ENCODE measurements at regions not wholly inside any gene's neighbourhood (a gene's known extent, or its start where the extent isn't known, plus 50 kb on each side); places are given as distances from the start of the nearest gene placed in this dataset.

DNA sequence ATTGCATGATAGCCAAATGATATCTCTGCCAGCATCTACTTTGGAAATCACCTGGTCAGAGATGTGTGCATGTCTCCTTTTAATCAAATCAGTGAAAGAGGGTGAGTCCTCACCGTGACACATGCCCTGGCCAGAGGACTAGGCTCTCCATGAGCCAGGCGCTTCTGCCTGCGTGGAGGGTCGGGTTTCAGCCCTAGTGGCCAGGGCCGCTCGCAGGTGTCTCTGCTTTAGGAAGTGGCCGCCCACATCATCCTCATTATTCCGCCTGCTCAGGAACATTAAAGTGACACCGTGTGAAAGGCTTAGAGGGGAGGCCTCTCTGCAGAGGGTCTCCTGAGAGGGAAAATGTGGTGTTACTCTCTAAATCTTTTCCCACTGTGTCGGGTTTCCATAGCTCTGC is 173.6 kb upstream of the PRKCQ start:
- H3F3A ChIP-seq (ENCODE audit: low read depth) = no peaks in the 10 kb centered on the region
- H3K4me3 Mint-ChIP-seq = no peak overlapping the region
- peak overlapping the region; percentile 60 for H3K4me2 ChIP-seq
- H4K20me1 ChIP-seq (ENCODE audit: low read depth) = no peaks in the 10 kb centered on the region
- H2AFZ ChIP-seq (replicated peaks) = no peak overlapping the region
- no peak overlapping the region for H3K27ac ChIP-seq
- peaks cover 15% of the 10 kb centered on the region for H3K4me1 ChIP-seq
- peaks cover 33% of the 10 kb centered on the region for H3K4me1 Mint-ChIP-seq
- H3K27me3 Mint-ChIP-seq (ENCODE audit: insufficient read depth, low read depth) = peaks cover 8% of the 10 kb centered on the region
- no peaks in the 10 kb centered on the region for H3K27me3 ChIP-seq
- no peaks in the 10 kb centered on the region for H3K79me2 ChIP-seq (ENCODE audit: low read depth)
- TF ChIP-seq EZH2phosphoT487 (IDR thresholded peaks at IDR 0.05) = no peak
- TF ChIP-seq, protein P1, sequence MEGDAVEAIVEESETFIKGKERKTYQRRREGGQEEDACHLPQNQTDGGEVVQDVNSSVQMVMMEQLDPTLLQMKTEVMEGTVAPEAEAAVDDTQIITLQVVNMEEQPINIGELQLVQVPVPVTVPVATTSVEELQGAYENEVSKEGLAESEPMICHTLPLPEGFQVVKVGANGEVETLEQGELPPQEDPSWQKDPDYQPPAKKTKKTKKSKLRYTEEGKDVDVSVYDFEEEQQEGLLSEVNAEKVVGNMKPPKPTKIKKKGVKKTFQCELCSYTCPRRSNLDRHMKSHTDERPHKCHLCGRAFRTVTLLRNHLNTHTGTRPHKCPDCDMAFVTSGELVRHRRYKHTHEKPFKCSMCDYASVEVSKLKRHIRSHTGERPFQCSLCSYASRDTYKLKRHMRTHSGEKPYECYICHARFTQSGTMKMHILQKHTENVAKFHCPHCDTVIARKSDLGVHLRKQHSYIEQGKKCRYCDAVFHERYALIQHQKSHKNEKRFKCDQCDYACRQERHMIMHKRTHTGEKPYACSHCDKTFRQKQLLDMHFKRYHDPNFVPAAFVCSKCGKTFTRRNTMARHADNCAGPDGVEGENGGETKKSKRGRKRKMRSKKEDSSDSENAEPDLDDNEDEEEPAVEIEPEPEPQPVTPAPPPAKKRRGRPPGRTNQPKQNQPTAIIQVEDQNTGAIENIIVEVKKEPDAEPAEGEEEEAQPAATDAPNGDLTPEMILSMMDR (IDR thresholded peaks at IDR 0.05) = peak; percentile 24
- no peak for TF ChIP-seq EZH2 (IDR thresholded peaks at IDR 0.05)
- peak; percentile 76 for DNase-seq (ENCODE audit: low spot score)
- H3K9ac ChIP-seq = no peak overlapping the region
- H3K9me3 Mint-ChIP-seq = peaks cover 10% of the 10 kb centered on the region
- H3K36me3 Mint-ChIP-seq = no peaks in the 10 kb centered on the region
- H3K27ac Mint-ChIP-seq = peak overlapping the region; percentile 78
- H3K9me3 ChIP-seq (ENCODE audit: low read depth) = no peaks in the 10 kb centered on the region
- no peaks in the 10 kb centered on the region for H3K36me3 ChIP-seq
- no peak overlapping the region for H3K4me3 ChIP-seq

DNA sequence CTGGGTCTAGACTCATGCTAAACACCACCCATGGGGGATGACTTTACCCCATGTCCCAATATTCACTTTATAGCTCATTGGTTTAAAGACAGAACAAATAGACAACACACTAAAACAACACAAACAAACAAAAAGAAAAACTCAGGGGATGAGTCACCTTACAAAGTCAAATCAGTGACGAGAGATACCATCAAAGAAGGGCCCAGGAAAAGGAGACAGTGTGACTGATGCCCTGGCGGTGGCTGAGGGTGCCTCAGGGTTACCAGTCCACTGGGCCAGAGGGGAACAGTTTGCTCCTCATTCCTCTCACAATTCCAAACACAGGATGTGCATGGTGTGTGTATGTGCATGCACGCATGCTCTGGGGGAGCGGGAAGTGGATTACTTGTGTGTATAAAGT is 171.3 kb upstream of the PRKCQ start:
- no peak overlapping the region for H3K9ac ChIP-seq

DNA sequence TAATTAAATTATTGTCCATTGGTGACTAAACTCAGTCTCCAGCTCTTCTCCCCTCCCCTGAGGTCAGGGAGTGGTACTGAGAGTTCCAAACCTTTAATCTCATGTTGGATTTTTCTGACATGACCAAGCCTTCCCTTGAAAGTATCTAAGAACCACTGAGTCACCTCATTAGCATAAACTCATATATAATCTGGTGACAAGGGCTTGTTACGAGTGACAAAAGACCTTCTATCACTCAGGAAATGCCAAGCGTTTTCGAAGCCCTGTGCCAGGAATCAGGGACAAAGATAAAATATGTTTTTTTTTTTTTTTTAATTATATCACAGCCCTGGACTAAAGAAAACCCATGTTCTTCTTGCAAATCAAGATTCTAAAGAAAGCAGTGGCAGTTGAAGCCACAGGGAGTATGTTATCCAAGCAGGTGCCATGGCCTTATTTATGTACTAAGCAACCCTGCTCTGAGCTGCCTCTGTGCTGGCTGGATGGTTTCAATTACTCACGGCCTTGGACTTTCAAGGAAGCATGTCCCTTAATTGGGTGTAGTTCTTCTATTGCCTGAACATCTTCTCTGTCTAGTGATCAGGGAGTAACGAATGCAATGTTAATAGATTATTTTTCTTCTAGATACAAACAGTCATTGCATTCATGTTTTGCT is 169.0 kb upstream of the PRKCQ start:
- TF ChIP-seq EZH2 (IDR thresholded peaks at IDR 0.05) (no peak), EZH2phosphoT487 (IDR thresholded peaks at IDR 0.05) (no peak)
- TF ChIP-seq, protein P1 (IDR thresholded peaks at IDR 0.05) = no peak
- Histone ChIP-seq H3K4me2 (no peak overlapping the region), H3F3A (ENCODE audit: low read depth) (no peaks in the 10 kb centered on the region), H3K4me1 (peaks cover 9% of the 10 kb centered on the region), H3K36me3 (no peaks in the 10 kb centered on the region), H4K20me1 (ENCODE audit: low read depth) (no peaks in the 10 kb centered on the region), H3K79me2 (ENCODE audit: low read depth) (no peaks in the 10 kb centered on the region), H2AFZ (replicated peaks) (no peak overlapping the region), H3K9ac (no peak overlapping the region), H3K27me3 (no peaks in the 10 kb centered on the region), H3K4me3 (no peak overlapping the region), H3K9me3 (ENCODE audit: low read depth) (no peaks in the 10 kb centered on the region), H3K27ac (no peak overlapping the region)
- Mint-ChIP-seq H3K27ac (no peak overlapping the region), H3K4me3 (no peak overlapping the region), H3K9me3 (peaks cover 10% of the 10 kb centered on the region), H3K36me3 (no peaks in the 10 kb centered on the region), H3K4me1 (peaks cover 14% of the 10 kb centered on the region), H3K27me3 (ENCODE audit: insufficient read depth, low read depth) (peaks cover 9% of the 10 kb centered on the region)
- DNase-seq (ENCODE audit: low spot score) = no peak

More for the DNA sequence above, 171.3 kb upstream of the PRKCQ start:
- Histone ChIP-seq H3K79me2 (ENCODE audit: low read depth) (no peaks in the 10 kb centered on the region), H3K27ac (no peak overlapping the region), H3K4me3 (no peak overlapping the region), H3K9me3 (ENCODE audit: low read depth) (no peaks in the 10 kb centered on the region), H3K4me2 (no peak overlapping the region), H3F3A (ENCODE audit: low read depth) (no peaks in the 10 kb centered on the region), H4K20me1 (ENCODE audit: low read depth) (no peaks in the 10 kb centered on the region), H2AFZ (replicated peaks) (no peak overlapping the region), H3K4me1 (peaks cover 15% of the 10 kb centered on the region), H3K27me3 (no peaks in the 10 kb centered on the region), H3K36me3 (no peaks in the 10 kb centered on the region)
- Mint-ChIP-seq H3K4me1 (peaks cover 29% of the 10 kb centered on the region), H3K4me3 (no peak overlapping the region), H3K36me3 (no peaks in the 10 kb centered on the region), H3K9me3 (peaks cover 10% of the 10 kb centered on the region), H3K27me3 (ENCODE audit: insufficient read depth, low read depth) (peaks cover 9% of the 10 kb centered on the region), H3K27ac (no peak overlapping the region)
- DNase-seq (ENCODE audit: low spot score) = no peak
- TF ChIP-seq EZH2 (IDR thresholded peaks at IDR 0.05) = no peak
- TF ChIP-seq, protein P1 (IDR thresholded peaks at IDR 0.05) = no peak
- no peak for TF ChIP-seq EZH2phosphoT487 (IDR thresholded peaks at IDR 0.05)

Measured in neural progenitor cell (in vitro differentiated cells).